HEK293 (cell line): ENCODE measurements at regions not wholly inside any gene's neighbourhood (a gene's known extent, or its start where the extent isn't known, plus 50 kb on each side); places are given as distances from the start of the nearest gene placed in this dataset.

Source experiments
- KLF9 ChIP-seq: fragments of 450-650 bp; formaldehyde crosslinking; IDR thresholded peaks from 2 replicates; pipeline ENCODE4 v1.5.1; 2016; ENCODE audit warnings: missing biosample characterization, missing genetic modification characterization, low read depth
- MYNN ChIP-seq: fragments of 450-650 bp; formaldehyde crosslinking; IDR thresholded peaks from 2 replicates; pipeline ENCODE4 v1.5.1; 2016; ENCODE audit warnings: missing biosample characterization, missing genetic modification characterization, borderline replicate concordance
- MZF1 ChIP-seq: fragments of 450-650 bp; formaldehyde crosslinking; IDR thresholded peaks from 2 replicates; pipeline ENCODE4 v1.5.1; 2017; ENCODE audit warnings: missing biosample characterization, missing genetic modification characterization, borderline replicate concordance
- PRDM1 ChIP-seq: fragments of 450-650 bp; formaldehyde crosslinking; IDR thresholded peaks from 2 replicates; pipeline ENCODE4; 2016; ENCODE audit warnings: missing biosample characterization, missing genetic modification characterization
- ZBTB8A ChIP-seq: fragments of 450-650 bp; formaldehyde crosslinking; IDR thresholded peaks from 2 replicates; pipeline ENCODE4 v1.5.1; 2016; ENCODE audit warnings: missing biosample characterization, missing genetic modification characterization
- ZNF175 ChIP-seq: fragments of 450-650 bp; formaldehyde crosslinking; IDR thresholded peaks from 2 replicates; pipeline ENCODE4 v1.5.1; 2016; ENCODE audit warnings: missing biosample characterization, missing genetic modification characterization
- ZNF24 ChIP-seq: fragments of 450-650 bp; formaldehyde crosslinking; IDR thresholded peaks from 2 replicates; pipeline ENCODE4 v1.5.1; 2016; ENCODE audit warnings: missing biosample characterization, missing genetic modification characterization
- ZNF311 ChIP-seq: fragments of 450-650 bp; formaldehyde crosslinking; IDR thresholded peaks from 2 replicates; pipeline ENCODE4 v1.5.1; 2017; ENCODE audit warnings: missing biosample characterization, missing genetic modification characterization, borderline replicate concordance
- ZNF48 ChIP-seq: fragments of 450-650 bp; formaldehyde crosslinking; IDR thresholded peaks from 2 replicates; pipeline ENCODE4 v1.5.1; 2016; ENCODE audit warnings: missing biosample characterization, missing genetic modification characterization
- ZNF670 ChIP-seq: fragments of 450-650 bp; formaldehyde crosslinking; IDR thresholded peaks from 2 replicates; pipeline ENCODE4 v1.5.1; 2016; ENCODE audit warnings: missing biosample characterization, missing genetic modification characterization, low read depth
- TF ChIP-seq, protein P1 (sequence below): fragments of 450-650 bp; formaldehyde crosslinking; IDR thresholded peaks from 2 replicates; pipeline ENCODE4 v1.5.1; 2016; ENCODE audit warnings: missing biosample characterization, missing genetic modification characterization
- TF ChIP-seq, protein P2 (sequence below): sonication (generic); formaldehyde crosslinking; IDR thresholded peaks from 2 replicates; pipeline ENCODE4 v1.8.1; 2022; ENCODE audit warnings: mild to moderate bottlenecking, moderate library complexity, missing genetic modification reagents

DNA sequence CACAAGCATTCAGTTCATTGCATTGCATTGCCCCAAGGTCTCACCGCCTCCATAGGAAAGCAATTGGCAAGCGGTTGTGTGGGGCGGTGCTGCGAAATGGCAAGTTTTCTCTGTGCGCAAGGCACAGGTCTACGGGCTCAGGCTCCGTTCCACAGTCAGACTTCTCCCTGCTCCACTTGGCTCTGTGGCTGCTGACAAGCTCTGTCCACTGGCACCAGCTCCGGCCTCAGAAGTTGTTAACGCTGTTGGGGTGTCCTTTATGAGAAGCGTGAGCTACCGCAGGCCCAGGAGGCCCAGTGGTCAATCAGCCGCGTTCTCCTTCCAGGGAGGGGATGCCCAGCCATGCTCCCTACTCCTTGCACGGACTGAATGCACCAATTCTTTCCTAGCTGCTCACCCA, 87.0 kb upstream of the GATA6 start:
- no peak for TF ChIP-seq ZNF311 (tag by site-specific recombination)
- no peak for TF ChIP-seq ZNF48 (tag by site-specific recombination)
- TF ChIP-seq, protein P1, sequence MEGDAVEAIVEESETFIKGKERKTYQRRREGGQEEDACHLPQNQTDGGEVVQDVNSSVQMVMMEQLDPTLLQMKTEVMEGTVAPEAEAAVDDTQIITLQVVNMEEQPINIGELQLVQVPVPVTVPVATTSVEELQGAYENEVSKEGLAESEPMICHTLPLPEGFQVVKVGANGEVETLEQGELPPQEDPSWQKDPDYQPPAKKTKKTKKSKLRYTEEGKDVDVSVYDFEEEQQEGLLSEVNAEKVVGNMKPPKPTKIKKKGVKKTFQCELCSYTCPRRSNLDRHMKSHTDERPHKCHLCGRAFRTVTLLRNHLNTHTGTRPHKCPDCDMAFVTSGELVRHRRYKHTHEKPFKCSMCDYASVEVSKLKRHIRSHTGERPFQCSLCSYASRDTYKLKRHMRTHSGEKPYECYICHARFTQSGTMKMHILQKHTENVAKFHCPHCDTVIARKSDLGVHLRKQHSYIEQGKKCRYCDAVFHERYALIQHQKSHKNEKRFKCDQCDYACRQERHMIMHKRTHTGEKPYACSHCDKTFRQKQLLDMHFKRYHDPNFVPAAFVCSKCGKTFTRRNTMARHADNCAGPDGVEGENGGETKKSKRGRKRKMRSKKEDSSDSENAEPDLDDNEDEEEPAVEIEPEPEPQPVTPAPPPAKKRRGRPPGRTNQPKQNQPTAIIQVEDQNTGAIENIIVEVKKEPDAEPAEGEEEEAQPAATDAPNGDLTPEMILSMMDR (tag by site-specific recombination), result no peak
- no peak for TF ChIP-seq PRDM1 (tag by site-specific recombination)
- TF ChIP-seq ZNF24 (tag by site-specific recombination), result no peak
- TF ChIP-seq ZBTB8A (tag by site-specific recombination), result no peak
- TF ChIP-seq MYNN (tag by site-specific recombination), result no peak
- TF ChIP-seq, protein P2, sequence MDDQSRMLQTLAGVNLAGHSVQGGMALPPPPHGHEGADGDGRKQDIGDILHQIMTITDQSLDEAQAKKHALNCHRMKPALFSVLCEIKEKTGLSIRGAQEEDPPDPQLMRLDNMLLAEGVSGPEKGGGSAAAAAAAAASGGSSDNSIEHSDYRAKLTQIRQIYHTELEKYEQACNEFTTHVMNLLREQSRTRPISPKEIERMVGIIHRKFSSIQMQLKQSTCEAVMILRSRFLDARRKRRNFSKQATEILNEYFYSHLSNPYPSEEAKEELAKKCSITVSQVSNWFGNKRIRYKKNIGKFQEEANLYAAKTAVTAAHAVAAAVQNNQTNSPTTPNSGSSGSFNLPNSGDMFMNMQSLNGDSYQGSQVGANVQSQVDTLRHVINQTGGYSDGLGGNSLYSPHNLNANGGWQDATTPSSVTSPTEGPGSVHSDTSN (CRISPR knock-in tag), result no peak
- TF ChIP-seq KLF9 (tag by site-specific recombination), result no peak
- TF ChIP-seq MZF1 (tag by site-specific recombination), result no peak
- no peak for TF ChIP-seq ZNF670 (tag by site-specific recombination)
- no peak for TF ChIP-seq ZNF175 (tag by site-specific recombination)
